RWPE2 (cell line): ENCODE measurements at regions not wholly inside any gene's neighbourhood (a gene's known extent, or its start where the extent isn't known, plus 50 kb on each side); places are given as distances from the start of the nearest gene placed in this dataset.
"Not testable (repeated sequence)": the region's sequence is repeated elsewhere in the genome, so short reads cannot be mapped to it uniquely, and the experiment has no call there.

Experiments
- ATAC-seq: fragments of 200-7000 bp; cut with Tn5 transposase; 3 replicates; pipeline ENCODE4 v1.9.1; 2021; ENCODE audit warnings: low read depth
- DNase-seq: peaks from one replicate; pipeline ENCODE4 v3.0.0-alpha.2; 2020; ENCODE audit warnings: low spot score
- H3K27ac ChIP-seq: fragments of 450-650 bp; 2 replicates; pipeline ENCODE4 v1.5.1; 2017; ENCODE audit warnings: mild to moderate bottlenecking; ENCODE audit not compliant: poor library complexity, severe bottlenecking
- H3K27me3 ChIP-seq: fragments of 250-450 bp; sonication (Bioruptor Pico); 2 replicates; pipeline ENCODE4 v1.5.1; 2021; ENCODE audit warnings: mild to moderate bottlenecking, moderate library complexity; ENCODE audit not compliant: insufficient read depth, poor library complexity, severe bottlenecking
- H3K36me3 ChIP-seq: fragments of 250-450 bp; sonication (Bioruptor Pico); 2 replicates; pipeline ENCODE4 v1.5.1; 2020; ENCODE audit warnings: low read depth, mild to moderate bottlenecking, moderate library complexity
- H3K4me1 ChIP-seq: fragments of 250-450 bp; sonication (Bioruptor Pico); 2 replicates; pipeline ENCODE4 v1.5.1; 2021; ENCODE audit warnings: mild to moderate bottlenecking, moderate library complexity; ENCODE audit not compliant: insufficient read depth, poor library complexity, severe bottlenecking
- H3K4me3 ChIP-seq: fragments of 250-450 bp; sonication (Bioruptor Pico); 2 replicates; pipeline ENCODE4 v1.5.1; 2021; ENCODE audit warnings: mild to moderate bottlenecking, moderate library complexity; ENCODE audit not compliant: severe bottlenecking
- H3K9me3 ChIP-seq: fragments of 250-450 bp; sonication (Bioruptor Pico); 2 replicates; pipeline ENCODE4 v1.5.1; 2021; ENCODE audit warnings: mild to moderate bottlenecking, moderate library complexity; ENCODE audit not compliant: severe bottlenecking
- CTCF ChIP-seq: fragments of 450-650 bp; IDR thresholded peaks from one replicate; pipeline ENCODE4 v1.5.1; 2017; ENCODE audit warnings: mild to moderate bottlenecking, moderate library complexity; ENCODE audit not compliant: poor library complexity, severe bottlenecking

DNA sequence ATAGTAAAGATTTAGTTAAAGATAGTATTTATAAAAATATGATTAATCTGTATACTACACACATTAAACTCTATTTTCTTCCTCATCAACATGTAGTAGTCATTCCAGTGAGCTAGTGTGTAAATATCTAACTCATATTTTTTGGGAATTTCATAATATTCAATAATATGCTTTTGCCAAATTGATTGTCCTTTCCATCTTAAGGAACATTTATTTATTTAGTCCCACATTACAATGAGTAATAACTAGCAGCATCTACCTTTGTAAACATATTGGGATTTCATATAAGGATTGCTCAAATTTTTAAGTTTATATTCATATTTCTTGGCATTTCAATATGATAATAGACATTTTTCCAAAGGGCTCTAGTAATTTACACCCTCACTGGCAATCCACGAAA, 53.9 kb upstream of the GOLGA8B start:
- ATAC-seq (no peak), DNase-seq (no peak)
- no peak for TF ChIP-seq CTCF
- Histone ChIP-seq H3K27me3 (no peaks in the 10 kb centered on the region), H3K9me3 (no peaks in the 10 kb centered on the region), H3K27ac (no peak overlapping the region), H3K36me3 (no peaks in the 10 kb centered on the region), H3K4me3 (no peak overlapping the region), H3K4me1 (no peaks in the 10 kb centered on the region)

GRCh38 chr15:34633602-34634001, 50.2 kb upstream of the GOLGA8B start:
- H3K36me3 ChIP-seq, H3K27me3 ChIP-seq, H3K9me3 ChIP-seq, ATAC-seq, H3K4me1 ChIP-seq, H3K4me3 ChIP-seq, DNase-seq, H3K27ac ChIP-seq: not testable (repeated sequence)
